PFSK-1 (cell line): ENCODE measurements at regions not wholly inside any gene's neighbourhood (a gene's known extent, or its start where the extent isn't known, plus 50 kb on each side); places are given as distances from the start of the nearest gene placed in this dataset.

Source experiments
- FOXP2 ChIP-seq: optimal IDR thresholded peaks from 2 replicates; pipeline ENCODE3; 2011; ENCODE audit warnings: borderline replicate concordance, control low read depth, inconsistent platforms; ENCODE audit not compliant: insufficient read depth; ENCODE audit errors: extremely low read length, extremely low read depth
- POLR2AphosphoS5 ChIP-seq: IDR thresholded peaks from 2 replicates; pipeline ENCODE4 v1.6.1; 2012; ENCODE audit warnings: low read depth, mild to moderate bottlenecking, control low read depth, low read length, moderate library complexity
- SIN3A ChIP-seq: IDR thresholded peaks from 2 replicates; pipeline ENCODE4 v1.6.1; 2012; ENCODE audit warnings: mild to moderate bottlenecking, low read length, moderate library complexity, borderline replicate concordance; ENCODE audit not compliant: insufficient read depth
- TAF1 ChIP-seq: IDR thresholded peaks from 2 replicates; pipeline ENCODE4 v1.6.1; 2012; ENCODE audit warnings: low read length, control low read depth, borderline replicate concordance; ENCODE audit not compliant: insufficient read depth
- TF ChIP-seq, protein P1 (sequence below), 2 experiments: IDR thresholded peaks; 2 replicates each; pipeline versions ENCODE4 v1.6.1 to v1.8.0; 2011 to 2012; ENCODE audit warnings: low read depth in 2 of 2, low read length in 2 of 2, control low read depth in 1 of 2, inconsistent platforms in 1 of 2, mild to moderate bottlenecking in 1 of 2, moderate library complexity in 1 of 2; ENCODE audit not compliant: insufficient read depth in 1 of 2

GRCh38 chr5:74462356-74462755 lies 178.2 kb downstream of the ENC1 start:
- TF ChIP-seq FOXP2 (no peak), TAF1 (no peak), SIN3A (no peak), POLR2AphosphoS5 (no peak)
- TF ChIP-seq, protein P1, sequence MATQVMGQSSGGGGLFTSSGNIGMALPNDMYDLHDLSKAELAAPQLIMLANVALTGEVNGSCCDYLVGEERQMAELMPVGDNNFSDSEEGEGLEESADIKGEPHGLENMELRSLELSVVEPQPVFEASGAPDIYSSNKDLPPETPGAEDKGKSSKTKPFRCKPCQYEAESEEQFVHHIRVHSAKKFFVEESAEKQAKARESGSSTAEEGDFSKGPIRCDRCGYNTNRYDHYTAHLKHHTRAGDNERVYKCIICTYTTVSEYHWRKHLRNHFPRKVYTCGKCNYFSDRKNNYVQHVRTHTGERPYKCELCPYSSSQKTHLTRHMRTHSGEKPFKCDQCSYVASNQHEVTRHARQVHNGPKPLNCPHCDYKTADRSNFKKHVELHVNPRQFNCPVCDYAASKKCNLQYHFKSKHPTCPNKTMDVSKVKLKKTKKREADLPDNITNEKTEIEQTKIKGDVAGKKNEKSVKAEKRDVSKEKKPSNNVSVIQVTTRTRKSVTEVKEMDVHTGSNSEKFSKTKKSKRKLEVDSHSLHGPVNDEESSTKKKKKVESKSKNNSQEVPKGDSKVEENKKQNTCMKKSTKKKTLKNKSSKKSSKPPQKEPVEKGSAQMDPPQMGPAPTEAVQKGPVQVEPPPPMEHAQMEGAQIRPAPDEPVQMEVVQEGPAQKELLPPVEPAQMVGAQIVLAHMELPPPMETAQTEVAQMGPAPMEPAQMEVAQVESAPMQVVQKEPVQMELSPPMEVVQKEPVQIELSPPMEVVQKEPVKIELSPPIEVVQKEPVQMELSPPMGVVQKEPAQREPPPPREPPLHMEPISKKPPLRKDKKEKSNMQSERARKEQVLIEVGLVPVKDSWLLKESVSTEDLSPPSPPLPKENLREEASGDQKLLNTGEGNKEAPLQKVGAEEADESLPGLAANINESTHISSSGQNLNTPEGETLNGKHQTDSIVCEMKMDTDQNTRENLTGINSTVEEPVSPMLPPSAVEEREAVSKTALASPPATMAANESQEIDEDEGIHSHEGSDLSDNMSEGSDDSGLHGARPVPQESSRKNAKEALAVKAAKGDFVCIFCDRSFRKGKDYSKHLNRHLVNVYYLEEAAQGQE (IDR thresholded peaks at IDR 0.05; ENCODE audit: insufficient read depth in 1 of 2, low read depth in 2 of 2, low read length in 2 of 2): no peak

GRCh38 chr5:74461251-74461650 lies 179.3 kb downstream of the ENC1 start:
- TF ChIP-seq TAF1: no peak
- TF ChIP-seq, protein P1 (IDR thresholded peaks at IDR 0.05; ENCODE audit: insufficient read depth in 1 of 2, low read depth in 2 of 2, low read length in 2 of 2): no peak
- TF ChIP-seq FOXP2: no peak
- no peak for TF ChIP-seq SIN3A
- no peak for TF ChIP-seq POLR2AphosphoS5

GRCh38 chr5:74460694-74461093 lies 179.8 kb downstream of the ENC1 start:
- no peak for TF ChIP-seq FOXP2
- no peak for TF ChIP-seq SIN3A

DNA sequence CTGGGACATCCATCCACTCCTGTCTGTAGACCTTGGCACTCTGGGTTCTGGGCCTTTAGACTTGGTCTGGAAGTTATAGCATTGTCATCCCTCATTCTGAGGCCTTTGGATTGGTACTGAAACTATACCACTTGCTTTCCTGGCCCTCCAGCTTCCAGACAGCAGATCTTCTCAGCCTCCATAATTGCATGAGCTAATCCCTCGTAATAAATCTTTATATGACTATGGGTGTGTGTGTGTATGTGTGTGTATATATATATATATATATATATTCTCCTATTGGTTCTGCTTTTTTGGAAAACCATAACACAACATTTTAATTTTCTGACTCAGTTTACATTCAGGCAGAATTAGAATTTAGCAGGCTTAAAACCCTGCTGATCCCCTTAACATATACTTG lies 180.5 kb downstream of the ENC1 start:
- TF ChIP-seq POLR2AphosphoS5 (no peak), TAF1 (no peak), FOXP2 (no peak), SIN3A (no peak)
- TF ChIP-seq, protein P1 (IDR thresholded peaks at IDR 0.05; ENCODE audit: insufficient read depth in 1 of 2, low read depth in 2 of 2, low read length in 2 of 2): no peak

- TF ChIP-seq TAF1 (no peak), SIN3A (no peak), FOXP2 (no peak), POLR2AphosphoS5 (no peak)
- TF ChIP-seq, protein P1 (IDR thresholded peaks at IDR 0.05; ENCODE audit: insufficient read depth in 1 of 2, low read depth in 2 of 2, low read length in 2 of 2): no peak
Measured at GRCh38 chr5:74457876-74458275, 182.7 kb downstream of the ENC1 start.
